HG02884 (cell line): ENCODE measurements at regions not wholly inside any gene's neighbourhood (a gene's known extent, or its start where the extent isn't known, plus 50 kb on each side); places are given as distances from the start of the nearest gene placed in this dataset.

Experiments
- ATAC-seq: cut with Tn5 transposase; IDR thresholded peaks from one replicate; pipeline ENCODE4 v1.9.1; 2021; ENCODE audit warnings: mild to moderate bottlenecking, moderate library complexity; ENCODE audit not compliant: unreplicated experiment

DNA sequence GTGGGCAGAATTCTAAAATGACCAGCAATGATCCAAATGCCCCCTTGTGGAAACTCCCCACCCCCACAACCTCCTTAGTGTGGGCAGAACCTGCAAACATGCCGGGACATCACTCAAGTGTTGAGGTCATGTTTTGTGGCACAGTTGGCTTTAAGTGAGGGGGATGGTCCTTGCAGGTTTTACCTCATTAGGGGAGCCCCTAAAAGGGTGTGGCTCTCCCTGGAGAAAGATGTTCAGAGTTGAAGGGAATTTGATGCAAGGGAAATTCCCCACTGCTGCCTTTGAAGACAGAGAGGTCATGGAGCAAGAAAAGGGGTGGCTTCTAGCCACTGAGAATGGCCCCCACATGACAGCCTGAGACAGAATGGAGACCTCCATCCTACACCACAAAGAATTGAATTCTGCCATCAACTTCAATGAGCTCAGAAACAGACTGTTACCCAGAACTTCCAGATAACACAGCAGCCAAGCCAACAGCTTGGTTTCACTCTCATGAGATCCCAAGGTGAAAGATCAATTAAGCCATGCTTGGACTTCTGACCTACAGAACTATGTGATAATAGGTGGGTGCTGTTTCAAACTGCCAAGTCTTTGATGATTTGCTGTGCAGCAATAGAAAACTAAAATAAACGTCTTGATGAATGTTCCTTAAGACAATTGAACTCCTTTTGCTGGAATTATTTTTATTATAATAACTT is 103.4 kb downstream of the MED10 start:
- ATAC-seq = no peak

GRCh38 chr5:6273749-6274148 is 104.6 kb downstream of the MED10 start:
- no peak for ATAC-seq

- ATAC-seq = peak; percentile 77
These were observed 105.1 kb downstream of the MED10 start for GRCh38 chr5:6273090-6273735.

DNA sequence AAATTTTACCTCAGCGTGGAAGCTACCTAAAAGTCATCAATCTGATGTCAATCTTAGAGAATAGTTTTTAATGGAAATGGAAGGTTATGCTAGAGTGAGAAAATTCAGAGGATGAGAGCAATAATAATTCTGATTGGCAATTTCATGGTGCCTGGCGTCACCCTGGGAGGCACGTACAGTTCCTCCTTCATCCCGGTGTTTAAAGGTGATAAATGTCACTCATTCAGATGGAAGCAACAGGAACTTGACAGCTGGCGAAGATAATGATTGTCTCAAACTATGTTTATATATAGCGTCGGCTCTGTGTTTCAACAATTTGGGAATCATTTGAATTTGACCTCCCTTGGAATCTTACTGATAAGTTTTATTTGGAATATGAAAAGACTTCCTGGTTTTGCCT is 108.4 kb downstream of the MED10 start:
- no peak for ATAC-seq

DNA sequence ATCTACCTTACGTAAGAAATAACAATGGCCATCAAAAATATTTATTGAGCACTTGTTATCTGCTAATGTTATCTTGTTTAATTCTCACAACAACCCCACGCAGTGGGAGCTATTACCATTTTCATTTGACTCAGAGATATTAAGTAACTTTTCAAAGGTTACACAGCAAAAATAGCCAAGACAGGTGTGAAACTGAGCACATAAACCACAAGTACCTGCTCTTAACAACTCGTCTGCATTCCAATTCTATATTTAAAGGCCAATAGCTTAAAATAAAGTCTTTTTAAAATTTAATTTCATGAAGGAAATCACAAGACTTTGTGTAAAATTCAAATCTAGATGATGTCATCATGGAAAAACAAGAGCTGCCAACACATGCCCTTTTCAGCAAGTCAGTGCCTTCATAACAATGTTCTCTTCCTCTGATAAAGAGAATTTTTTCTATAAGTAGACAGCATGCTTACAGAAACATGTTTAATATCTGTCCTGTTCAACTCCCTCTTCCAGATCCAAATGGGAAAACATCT is 111.6 kb downstream of the MED10 start:
- no peak for ATAC-seq

GRCh38 chr5:6264394-6264793 is 114.0 kb downstream of the MED10 start:
- no peak for ATAC-seq

DNA sequence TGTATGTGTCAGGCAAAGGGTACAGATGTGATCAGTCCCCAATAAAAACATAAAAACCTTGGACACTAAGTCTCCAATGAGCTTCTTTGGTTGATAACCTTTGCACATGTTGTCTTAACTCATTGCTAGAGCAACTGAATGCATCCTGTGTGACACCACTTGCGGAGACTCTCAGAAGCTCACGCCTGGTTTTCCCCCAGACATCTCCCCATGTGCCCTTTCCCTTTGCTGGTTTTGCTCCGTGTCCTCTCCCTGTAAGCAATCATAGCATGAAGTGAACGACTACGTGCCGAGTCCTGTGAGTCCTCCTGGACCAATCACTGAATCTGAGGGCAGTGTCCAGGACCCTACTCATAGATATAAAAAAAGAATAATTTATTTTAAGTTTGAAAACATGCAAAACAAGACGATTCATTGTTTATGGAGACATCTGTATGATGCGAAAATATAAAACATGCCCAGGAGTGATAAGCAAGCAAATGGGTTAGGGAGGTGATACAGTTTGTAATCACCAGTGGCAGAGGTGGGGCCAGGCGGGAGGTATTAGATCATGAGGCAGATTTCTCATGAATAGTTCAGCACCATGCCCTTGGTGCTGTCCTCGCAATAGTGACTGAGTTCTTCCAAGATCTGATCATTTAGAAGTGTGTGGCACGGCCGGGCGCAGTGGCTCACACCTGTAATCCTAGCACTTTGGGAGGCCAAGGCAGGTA is 115.5 kb downstream of the MED10 start:
- no peak for ATAC-seq

DNA sequence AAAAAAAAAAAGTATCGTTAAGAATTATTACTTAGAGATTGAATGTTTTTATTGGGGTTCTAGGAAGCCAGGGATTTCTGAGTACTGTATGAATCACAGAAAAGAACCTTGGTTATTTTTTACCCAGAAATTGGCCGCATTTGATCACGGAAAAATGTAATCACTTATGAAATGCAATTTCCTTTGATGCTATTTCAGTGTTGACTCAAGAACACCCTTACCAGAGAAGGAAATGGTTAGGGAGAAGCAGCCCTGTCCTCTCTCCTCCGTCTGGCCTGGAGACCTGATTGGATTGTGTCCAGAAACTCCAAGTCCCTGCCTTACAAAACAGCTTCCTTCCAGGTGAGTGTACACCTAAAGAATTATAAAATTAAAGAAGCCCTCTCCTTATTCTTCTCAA is 116.7 kb downstream of the MED10 start:
- ATAC-seq = no peak

GRCh38 chr5:6261256-6261655 is 117.1 kb downstream of the MED10 start:
- no peak for ATAC-seq

GRCh38 chr5:6260846-6261245 is 117.5 kb downstream of the MED10 start:
- ATAC-seq = no peak

- no peak for ATAC-seq
These were observed 121.4 kb downstream of the MED10 start for GRCh38 chr5:6256901-6257300.

DNA sequence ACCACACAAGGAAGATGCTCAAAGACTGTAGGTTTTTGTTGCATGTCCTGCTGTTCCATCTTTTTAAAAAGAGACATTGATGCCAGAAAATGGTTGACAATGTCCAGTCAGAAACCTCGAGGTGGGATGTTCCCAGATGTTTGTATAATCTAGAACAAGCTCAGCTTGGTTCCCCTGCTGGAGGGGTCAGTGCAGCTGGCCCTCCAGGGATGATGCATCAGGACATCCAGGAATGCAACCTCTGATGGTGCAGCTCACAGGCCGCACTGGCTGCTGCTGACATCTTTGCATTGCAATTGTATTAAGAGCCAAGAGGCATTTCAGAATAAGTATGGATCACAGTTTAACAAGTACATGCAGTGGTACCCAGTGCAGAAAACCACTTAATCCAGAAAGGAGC is 122.4 kb downstream of the MED10 start:
- no peak for ATAC-seq

DNA sequence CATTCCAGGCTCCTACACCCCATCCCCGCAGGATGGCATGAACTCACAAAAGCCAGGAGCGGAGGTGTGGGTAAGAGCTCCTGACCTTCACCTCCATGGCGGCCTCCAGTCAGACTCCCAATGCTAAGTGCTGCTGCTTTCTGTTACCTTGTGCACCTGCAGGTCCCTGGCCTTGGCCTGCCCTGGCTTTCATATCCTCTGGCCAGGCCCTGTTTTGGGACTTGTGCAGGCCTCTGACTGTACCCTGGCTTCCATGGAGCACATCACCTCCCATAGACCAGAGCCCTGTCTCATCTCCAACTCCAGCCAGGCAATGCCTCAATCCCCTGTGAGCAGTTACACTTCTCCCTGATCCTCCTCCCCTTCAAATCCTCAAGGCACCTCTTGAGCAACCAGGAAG is 124.5 kb downstream of the MED10 start:
- no peak for ATAC-seq

GRCh38 chr5:6253281-6253680 is 125.1 kb downstream of the MED10 start:
- no peak for ATAC-seq

- ATAC-seq = no peak
These were observed 125.8 kb downstream of the MED10 start for GRCh38 chr5:6252581-6252980.

DNA sequence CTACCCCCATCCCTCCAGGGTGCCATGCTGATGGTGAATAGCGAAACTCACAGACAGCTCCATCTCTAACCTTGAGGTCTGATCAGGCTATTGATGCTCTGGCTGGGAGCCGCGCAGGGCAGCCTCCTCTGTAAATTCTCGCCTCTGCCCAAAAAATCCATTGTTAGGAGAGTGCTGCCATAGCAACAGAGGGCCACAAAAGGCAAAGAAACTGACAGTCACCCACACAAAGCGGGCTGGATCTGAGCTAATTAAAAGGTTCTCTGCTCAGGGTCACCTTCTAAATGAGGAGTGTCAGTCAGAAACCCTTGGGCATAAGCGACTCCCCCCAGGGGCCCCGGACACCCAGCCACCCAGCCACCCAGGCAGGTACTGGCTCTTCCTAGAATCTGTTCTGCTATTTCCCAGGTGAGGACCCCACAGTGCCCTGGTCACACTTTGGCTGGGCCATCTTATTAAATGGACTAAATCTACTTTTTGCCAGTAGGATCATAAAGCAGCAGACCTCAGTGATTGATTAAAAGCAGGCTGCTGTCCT is 126.7 kb downstream of the MED10 start:
- ATAC-seq = no peak

DNA sequence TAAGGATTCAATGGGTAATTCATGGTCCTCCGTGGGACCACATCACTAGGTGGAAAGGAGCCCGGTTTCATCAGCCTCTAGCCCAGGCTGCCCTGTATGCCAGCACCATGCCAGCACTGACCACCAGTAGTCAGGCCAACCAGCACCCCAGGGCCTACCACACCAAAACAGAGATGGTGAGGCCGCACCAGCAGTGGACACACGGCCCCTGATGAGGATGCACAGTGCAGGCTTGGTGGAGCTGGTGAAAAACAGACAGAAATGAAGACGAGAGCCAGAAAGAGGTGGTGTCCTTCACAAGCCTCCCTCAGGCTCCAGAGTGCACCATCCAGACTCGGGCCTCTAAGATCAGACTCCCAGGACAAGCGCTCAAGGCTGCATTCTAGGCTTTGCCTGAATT is 128.2 kb downstream of the MED10 start:
- no peak for ATAC-seq

GRCh38 chr5:6248132-6248531 is 130.2 kb downstream of the MED10 start:
- no peak for ATAC-seq

DNA sequence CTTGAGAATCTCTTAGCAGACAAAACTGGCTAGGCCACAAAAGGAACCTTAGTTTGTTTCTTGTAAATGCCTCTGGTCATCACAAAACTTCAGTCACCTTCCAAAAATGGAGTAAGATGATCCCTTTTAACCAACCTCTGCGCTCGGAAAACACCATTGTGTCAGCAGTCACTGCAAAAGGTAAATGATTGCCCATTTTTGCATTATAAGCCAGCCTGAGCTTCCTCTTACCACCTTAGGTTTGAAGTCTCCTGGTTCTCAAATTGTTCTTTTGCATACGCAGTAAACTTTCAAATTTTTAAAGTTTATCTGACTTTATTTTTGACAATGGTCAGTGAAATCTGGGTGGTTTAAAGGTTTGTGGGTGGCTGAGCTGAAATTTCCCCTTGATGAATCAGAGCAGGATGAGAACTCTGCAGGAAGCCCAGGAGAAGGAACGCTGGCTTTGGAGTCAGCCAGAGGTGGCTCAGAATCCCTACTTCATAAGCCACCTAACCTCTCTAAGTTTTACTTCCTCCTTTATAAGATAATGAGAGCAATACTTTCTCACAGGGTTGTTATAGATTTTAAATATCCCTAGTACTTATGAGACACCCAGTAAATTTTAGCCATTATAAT is 131.4 kb downstream of the MED10 start:
- peak; percentile 64 for ATAC-seq

DNA sequence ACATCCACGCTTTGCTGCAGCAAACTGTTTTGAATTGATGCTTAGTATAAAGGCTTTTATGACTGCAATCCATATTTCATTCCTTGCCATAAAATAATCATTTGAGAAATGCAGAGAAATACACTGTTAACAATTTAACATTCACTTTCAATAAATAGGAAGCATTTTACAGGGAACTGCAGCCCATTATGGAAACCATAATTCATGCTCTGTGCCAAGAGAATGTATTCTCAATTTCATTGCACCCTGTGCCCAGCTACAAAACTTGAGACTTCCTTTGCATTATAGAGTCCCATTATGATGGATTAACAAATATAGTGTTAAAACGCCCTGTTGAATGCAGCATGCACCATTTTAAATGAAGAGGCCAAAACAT is 134.0 kb downstream of the MED10 start:
- no peak for ATAC-seq

DNA sequence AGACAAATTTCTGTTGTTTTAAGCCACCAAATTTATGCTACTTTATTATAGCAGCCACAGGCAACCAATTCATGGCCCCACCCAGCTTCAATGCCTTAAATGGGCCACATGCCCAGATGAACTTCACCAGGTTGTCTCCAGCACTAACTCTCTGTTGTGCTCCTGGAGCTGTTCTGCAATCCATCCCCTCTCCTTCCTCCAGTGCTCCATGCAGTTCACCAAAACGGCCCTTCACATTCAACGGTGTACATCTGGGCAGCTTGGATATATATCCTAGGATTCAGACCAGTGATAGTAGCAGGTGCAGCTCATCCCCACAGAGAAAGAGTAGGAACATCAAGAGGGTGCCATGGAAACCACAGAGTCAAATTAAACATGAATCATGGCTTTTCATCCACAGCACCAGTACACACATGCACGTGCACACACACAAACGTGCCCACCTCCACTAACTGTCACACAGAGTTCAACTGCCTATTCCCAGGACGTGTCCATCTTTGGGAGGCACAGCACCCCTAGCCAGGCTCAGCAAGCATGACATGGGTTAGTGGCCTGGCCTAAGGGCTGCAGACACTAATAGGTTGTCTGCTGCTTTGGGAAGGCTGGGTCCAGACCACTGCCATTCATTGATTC is 134.5 kb downstream of the MED10 start:
- ATAC-seq = no peak
